DMS79 treated with DMSO at 0.1 percent for 48 hours (cell line): ENCODE measurements at regions not wholly inside any gene's neighbourhood (a gene's known extent, or its start where the extent isn't known, plus 50 kb on each side); places are given as distances from the start of the nearest gene placed in this dataset.
"Not testable (repeated sequence)": the region's sequence is repeated elsewhere in the genome, so short reads cannot be mapped to it uniquely, and the experiment has no call there.

Experiments
- DNase-seq: peaks from one replicate; lab custom pipeline; 2025; lab: John Stamatoyannopoulos, UW

GRCh38 chr14:94836849-94837248 lies 66.9 kb upstream of the GSC start:
- DNase-seq, result no peak

- DNase-seq, result no peak
Measured at GRCh38 chr14:94833633-94834032, 63.7 kb upstream of the GSC start.

- DNase-seq, result no peak
Measured at GRCh38 chr14:94831085-94831484, 61.2 kb upstream of the GSC start.

- DNase-seq, result no peak
Measured at GRCh38 chr14:94827711-94828447, 58.0 kb upstream of the GSC start.

- DNase-seq, result no peak
Measured at GRCh38 chr14:94826774-94827173, 56.9 kb upstream of the GSC start.

GRCh38 chr14:94823556-94824341 lies 53.8 kb upstream of the GSC start:
- DNase-seq, result no peak

GRCh38 chr14:94821705-94822104 lies 51.8 kb upstream of the GSC start:
- DNase-seq, result no peak

- DNase-seq, result not testable (repeated sequence)
Measured at GRCh38 chr14:94820932-94821331, 51.0 kb upstream of the GSC start.
